Esophagus squamous epithelium (tissue), 4 donors: ENCODE measurements at regions not wholly inside any gene's neighbourhood (a gene's known extent, or its start where the extent isn't known, plus 50 kb on each side); places are given as distances from the start of the nearest gene placed in this dataset.
"Not testable (repeated sequence)": the region's sequence is repeated elsewhere in the genome, so short reads cannot be mapped to it uniquely, and the experiment has no call there.

ENCODE experiments used
- CTCF ChIP-seq, 6 experiments: fragments of 450-650 bp in 4 of 6; fragments of 200-600 bp in 2 of 6; sonication (generic) in 2 of 6; IDR thresholded peaks; one replicate each; pipeline ENCODE4 v1.5.1; 2016 to 2019; ENCODE audit warnings: antibody characterized with exemption in 6 of 6, mild to moderate bottlenecking in 4 of 6, moderate library complexity in 4 of 6
- POLR2A ChIP-seq, 4 donors: fragments of 450-650 bp; IDR thresholded peaks; one replicate each; pipeline ENCODE4 v1.6.1; 2017; ENCODE audit warnings: antibody characterized with exemption in 4 of 4, mild to moderate bottlenecking in 4 of 4, moderate library complexity in 3 of 4

DNA sequence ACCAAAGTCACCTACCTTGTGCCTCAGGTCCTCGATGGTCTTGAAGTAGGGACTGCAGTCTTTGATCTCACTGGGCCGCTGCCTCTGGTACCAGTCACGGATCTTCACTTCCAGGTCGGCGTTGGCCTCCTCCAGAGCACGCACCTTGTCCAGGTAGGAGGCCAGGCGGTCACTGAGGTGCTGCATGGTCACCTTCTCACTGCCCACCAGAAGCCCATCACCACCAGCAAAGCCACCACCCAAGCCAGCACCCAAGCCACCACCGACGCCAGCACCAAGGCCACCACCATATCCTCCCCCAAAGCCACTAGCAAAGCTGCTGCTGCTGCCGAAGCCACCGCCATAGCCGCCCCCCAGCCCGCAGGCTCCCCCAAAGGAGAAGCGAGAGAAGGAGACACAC lies 139.7 kb downstream of the TNFRSF13B start:
- TF ChIP-seq CTCF, POLR2A (IDR thresholded peaks at IDR 0.05): not testable (repeated sequence)
